Neutrophil (primary cell): ENCODE measurements at regions not wholly inside any gene's neighbourhood (a gene's known extent, or its start where the extent isn't known, plus 50 kb on each side); places are given as distances from the start of the nearest gene placed in this dataset.

ENCODE experiments used
- H3K27ac ChIP-seq: fragments of 200-600 bp; sonication (generic); 2 replicates; pipeline ENCODE4 v1.5.1; 2016; ENCODE audit warnings: mild to moderate bottlenecking, moderate library complexity
- H3K27me3 ChIP-seq: fragments of 200-600 bp; sonication (generic); 2 replicates; pipeline ENCODE4 v1.6.0; 2016; ENCODE audit warnings: mild to moderate bottlenecking
- H3K36me3 ChIP-seq: fragments of 200-600 bp; sonication (generic); 2 replicates; pipeline ENCODE4 v1.5.1; 2017
- H3K4me1 ChIP-seq, 2 experiments: fragments of 200-600 bp in 1 of 2; sonication (generic) in 1 of 2; 1 replicate in 1 of 2; 2 replicates in 1 of 2; pipeline versions ENCODE4 v1.5.1 to v1.6.1; 2013 to 2016; ENCODE audit warnings: low read depth in 1 of 2, low read length in 1 of 2, mild to moderate bottlenecking in 1 of 2, moderate library complexity in 1 of 2; ENCODE audit not compliant: control insufficient read depth in 1 of 2, insufficient read depth in 1 of 2
- H3K4me3 ChIP-seq, 2 experiments: fragments of 200-600 bp in 1 of 2; sonication (generic) in 1 of 2; 1 replicate in 1 of 2; 2 replicates in 1 of 2; pipeline ENCODE4 v1.5.1; 2013 to 2016; ENCODE audit warnings: low read depth in 1 of 2, low read length in 1 of 2, mild to moderate bottlenecking in 1 of 2, moderate library complexity in 1 of 2
- H3K9me3 ChIP-seq: fragments of 200-600 bp; sonication (generic); 2 replicates; pipeline ENCODE4 v1.5.1; 2016
- TF ChIP-seq, protein P1 (sequence below): fragments of 200-600 bp; sonication (generic); IDR thresholded peaks from 2 replicates; pipeline ENCODE4 v1.5.1; 2016; ENCODE audit warnings: antibody characterized with exemption

DNA sequence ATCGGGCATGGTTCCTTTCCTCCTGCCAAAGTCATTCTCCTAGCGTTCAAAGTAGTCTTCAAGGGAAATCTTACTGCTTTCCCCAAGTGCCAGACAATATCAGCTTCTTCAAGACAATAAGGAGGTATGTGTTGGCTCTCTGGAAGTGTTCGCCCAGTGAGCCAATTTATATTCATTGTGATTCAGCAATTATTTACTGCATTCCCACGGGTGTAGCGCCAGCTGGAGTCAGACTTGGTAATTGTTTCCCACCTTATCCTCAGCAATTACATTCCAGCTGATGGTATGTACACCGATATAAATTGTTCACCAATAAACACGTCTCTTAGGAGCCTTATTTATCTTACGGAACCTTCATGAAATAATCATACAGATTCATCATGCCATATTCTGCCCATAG is 103.6 kb upstream of the CTNNB1 start:
- no peaks in the 10 kb centered on the region for H3K36me3 ChIP-seq
- no peak overlapping the region for H3K27ac ChIP-seq
- no peaks in the 10 kb centered on the region for H3K9me3 ChIP-seq
- TF ChIP-seq, protein P1, sequence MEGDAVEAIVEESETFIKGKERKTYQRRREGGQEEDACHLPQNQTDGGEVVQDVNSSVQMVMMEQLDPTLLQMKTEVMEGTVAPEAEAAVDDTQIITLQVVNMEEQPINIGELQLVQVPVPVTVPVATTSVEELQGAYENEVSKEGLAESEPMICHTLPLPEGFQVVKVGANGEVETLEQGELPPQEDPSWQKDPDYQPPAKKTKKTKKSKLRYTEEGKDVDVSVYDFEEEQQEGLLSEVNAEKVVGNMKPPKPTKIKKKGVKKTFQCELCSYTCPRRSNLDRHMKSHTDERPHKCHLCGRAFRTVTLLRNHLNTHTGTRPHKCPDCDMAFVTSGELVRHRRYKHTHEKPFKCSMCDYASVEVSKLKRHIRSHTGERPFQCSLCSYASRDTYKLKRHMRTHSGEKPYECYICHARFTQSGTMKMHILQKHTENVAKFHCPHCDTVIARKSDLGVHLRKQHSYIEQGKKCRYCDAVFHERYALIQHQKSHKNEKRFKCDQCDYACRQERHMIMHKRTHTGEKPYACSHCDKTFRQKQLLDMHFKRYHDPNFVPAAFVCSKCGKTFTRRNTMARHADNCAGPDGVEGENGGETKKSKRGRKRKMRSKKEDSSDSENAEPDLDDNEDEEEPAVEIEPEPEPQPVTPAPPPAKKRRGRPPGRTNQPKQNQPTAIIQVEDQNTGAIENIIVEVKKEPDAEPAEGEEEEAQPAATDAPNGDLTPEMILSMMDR = no peak
- H3K4me1 ChIP-seq = no peaks in the 10 kb centered on the region
- no peaks in the 10 kb centered on the region for H3K27me3 ChIP-seq
- H3K4me3 ChIP-seq = no peak overlapping the region

DNA sequence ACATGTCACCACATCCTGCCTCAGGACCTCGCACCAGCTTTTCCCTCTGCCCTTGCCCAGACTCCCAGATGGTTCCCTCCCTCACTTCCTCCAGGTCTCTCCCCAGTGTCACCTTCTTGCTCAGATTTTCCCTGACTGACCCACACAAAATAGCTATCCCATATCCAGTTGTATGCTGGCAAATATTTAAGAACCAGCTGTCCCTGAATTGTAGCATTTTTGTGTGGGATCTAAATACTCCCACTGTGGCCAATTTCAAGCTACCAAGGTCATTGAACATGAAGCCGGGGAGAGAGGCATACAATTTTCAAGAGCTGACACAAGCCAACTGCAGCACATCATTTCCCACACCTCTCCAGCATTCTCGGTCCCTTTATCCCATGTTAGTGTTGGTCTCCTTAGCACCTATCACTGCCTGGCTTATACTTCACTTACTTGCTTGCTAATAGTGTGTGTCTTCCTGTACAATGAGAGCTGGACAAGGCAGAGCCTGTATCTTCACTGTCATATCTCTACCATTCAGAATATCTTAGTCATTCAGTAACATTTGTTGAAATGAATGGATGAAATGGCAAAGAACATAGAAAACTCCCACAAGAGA is 101.3 kb upstream of the CTNNB1 start:
- Histone ChIP-seq H3K9me3 (no peaks in the 10 kb centered on the region), H3K4me3 (no peak overlapping the region), H3K36me3 (no peaks in the 10 kb centered on the region), H3K27me3 (no peaks in the 10 kb centered on the region), H3K27ac (no peak overlapping the region), H3K4me1 (no peaks in the 10 kb centered on the region)
- TF ChIP-seq, protein P1 = no peak

DNA sequence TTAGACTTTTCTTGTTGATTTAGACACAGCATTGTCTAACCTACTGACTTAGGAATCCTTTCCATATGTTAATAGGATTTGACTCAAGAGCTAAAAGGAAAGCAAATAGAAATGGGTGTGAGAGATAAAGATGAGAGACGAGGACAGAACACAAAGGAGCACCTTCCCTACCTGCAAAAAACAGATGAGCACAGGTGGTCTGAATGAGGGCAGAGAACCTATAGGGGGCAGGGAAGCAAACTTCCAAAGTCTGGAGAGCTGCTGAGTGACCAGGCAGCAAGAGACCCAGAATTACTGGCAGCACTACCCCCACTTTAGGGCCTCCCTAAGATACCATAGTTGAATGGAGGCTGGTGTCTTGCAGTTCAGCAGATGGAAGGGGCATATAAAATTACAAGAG is 98.1 kb upstream of the CTNNB1 start:
- Histone ChIP-seq H3K27ac (no peak overlapping the region), H3K27me3 (no peaks in the 10 kb centered on the region), H3K9me3 (no peaks in the 10 kb centered on the region), H3K4me1 (no peaks in the 10 kb centered on the region), H3K4me3 (no peak overlapping the region), H3K36me3 (no peaks in the 10 kb centered on the region)
- TF ChIP-seq, protein P1 = no peak

DNA sequence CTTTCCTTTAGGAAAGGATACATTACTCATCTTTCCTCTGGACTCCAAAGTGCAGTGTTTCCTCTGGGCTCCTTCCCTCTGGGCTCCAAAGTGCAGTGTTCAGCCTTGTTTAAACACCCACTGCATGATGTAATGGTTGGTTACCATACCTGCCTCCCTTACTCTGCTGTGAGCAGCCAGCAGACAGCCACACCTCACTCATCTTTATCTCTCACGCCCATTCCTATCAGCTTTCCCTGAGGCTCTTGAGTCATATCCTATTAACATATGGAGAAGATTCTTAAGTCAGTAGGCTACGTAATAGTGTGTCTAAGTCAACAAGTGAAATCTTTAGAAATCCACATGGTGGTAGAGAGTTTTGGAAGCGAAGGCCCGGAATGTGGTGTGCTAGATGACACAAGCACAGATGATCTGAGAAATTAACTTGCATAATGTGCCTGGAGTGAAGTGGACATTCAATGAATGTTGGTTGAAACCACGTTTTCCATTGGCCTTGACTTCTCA is 97.2 kb upstream of the CTNNB1 start:
- Histone ChIP-seq H3K36me3 (no peaks in the 10 kb centered on the region), H3K9me3 (no peaks in the 10 kb centered on the region), H3K4me1 (no peaks in the 10 kb centered on the region), H3K4me3 (no peak overlapping the region), H3K27ac (no peak overlapping the region), H3K27me3 (no peaks in the 10 kb centered on the region)
- TF ChIP-seq, protein P1 = no peak

GRCh38 chr3:41102750-41103149 is 96.6 kb upstream of the CTNNB1 start:
- Histone ChIP-seq H3K27me3 (no peaks in the 10 kb centered on the region), H3K36me3 (no peaks in the 10 kb centered on the region), H3K4me1 (no peaks in the 10 kb centered on the region), H3K4me3 (no peak overlapping the region), H3K9me3 (no peaks in the 10 kb centered on the region), H3K27ac (no peak overlapping the region)
- TF ChIP-seq, protein P1 = no peak

GRCh38 chr3:41103200-41103599 is 96.1 kb upstream of the CTNNB1 start:
- H3K4me3 ChIP-seq = no peak overlapping the region
- H3K9me3 ChIP-seq = no peaks in the 10 kb centered on the region
- TF ChIP-seq, protein P1 = no peak
- no peaks in the 10 kb centered on the region for H3K36me3 ChIP-seq
- no peaks in the 10 kb centered on the region for H3K4me1 ChIP-seq
- no peaks in the 10 kb centered on the region for H3K27me3 ChIP-seq
- H3K27ac ChIP-seq = no peak overlapping the region
